NB4 (cell line): ENCODE measurements at regions not wholly inside any gene's neighbourhood (a gene's known extent, or its start where the extent isn't known, plus 50 kb on each side); places are given as distances from the start of the nearest gene placed in this dataset.

Experiments used
- DNase-seq: peaks from one replicate; pipeline ENCODE4 v3.0.0; 2010; ENCODE audit warnings: low read depth
- H3K4me3 ChIP-seq: one replicate; pipeline ENCODE4 v1.5.1; 2011; ENCODE audit warnings: mild to moderate bottlenecking, low read depth, low read length, moderate library complexity
- MYC ChIP-seq: IDR thresholded peaks from 2 replicates; pipeline ENCODE4 v1.6.1; 2011; ENCODE audit warnings: low read depth, low read length
- POLR2A ChIP-seq: IDR thresholded peaks from 2 replicates; pipeline ENCODE4 v1.6.1; 2011; ENCODE audit warnings: mild to moderate bottlenecking; ENCODE audit not compliant: insufficient read length; ENCODE audit errors: extremely low read depth
- TF ChIP-seq, protein P1 (sequence below): IDR thresholded peaks from 2 replicates; pipeline ENCODE4 v1.6.1; 2011; ENCODE audit warnings: low read depth, low read length
- TF ChIP-seq, protein P2 (sequence below): IDR thresholded peaks from one replicate; pipeline ENCODE4 v1.5.1; 2012; ENCODE audit warnings: low read depth, low read length

DNA sequence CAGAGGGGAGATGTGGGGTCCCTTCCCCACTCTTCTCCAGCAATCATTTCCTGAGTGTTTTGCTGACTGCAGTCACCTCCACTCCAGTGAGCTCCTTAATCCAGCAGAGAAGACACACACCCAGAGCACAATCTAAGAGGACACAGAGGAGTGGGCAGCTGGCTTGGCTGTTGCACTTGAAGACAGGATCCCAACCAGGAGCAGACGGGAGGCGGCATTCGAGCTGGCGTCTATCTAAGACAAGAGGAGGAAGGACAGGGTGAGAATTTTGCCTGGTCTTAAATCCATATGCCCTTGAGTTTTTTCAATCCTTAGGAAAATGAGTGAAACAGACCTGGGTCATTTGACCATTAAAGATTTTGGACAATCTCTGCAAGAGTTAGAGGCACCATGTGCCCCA, 56.1 kb upstream of the SIM2 start:
- TF ChIP-seq, protein P1, sequence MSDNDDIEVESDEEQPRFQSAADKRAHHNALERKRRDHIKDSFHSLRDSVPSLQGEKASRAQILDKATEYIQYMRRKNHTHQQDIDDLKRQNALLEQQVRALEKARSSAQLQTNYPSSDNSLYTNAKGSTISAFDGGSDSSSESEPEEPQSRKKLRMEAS, result no peak
- no peak for TF ChIP-seq MYC
- no peak for TF ChIP-seq POLR2A
- TF ChIP-seq, protein P2, sequence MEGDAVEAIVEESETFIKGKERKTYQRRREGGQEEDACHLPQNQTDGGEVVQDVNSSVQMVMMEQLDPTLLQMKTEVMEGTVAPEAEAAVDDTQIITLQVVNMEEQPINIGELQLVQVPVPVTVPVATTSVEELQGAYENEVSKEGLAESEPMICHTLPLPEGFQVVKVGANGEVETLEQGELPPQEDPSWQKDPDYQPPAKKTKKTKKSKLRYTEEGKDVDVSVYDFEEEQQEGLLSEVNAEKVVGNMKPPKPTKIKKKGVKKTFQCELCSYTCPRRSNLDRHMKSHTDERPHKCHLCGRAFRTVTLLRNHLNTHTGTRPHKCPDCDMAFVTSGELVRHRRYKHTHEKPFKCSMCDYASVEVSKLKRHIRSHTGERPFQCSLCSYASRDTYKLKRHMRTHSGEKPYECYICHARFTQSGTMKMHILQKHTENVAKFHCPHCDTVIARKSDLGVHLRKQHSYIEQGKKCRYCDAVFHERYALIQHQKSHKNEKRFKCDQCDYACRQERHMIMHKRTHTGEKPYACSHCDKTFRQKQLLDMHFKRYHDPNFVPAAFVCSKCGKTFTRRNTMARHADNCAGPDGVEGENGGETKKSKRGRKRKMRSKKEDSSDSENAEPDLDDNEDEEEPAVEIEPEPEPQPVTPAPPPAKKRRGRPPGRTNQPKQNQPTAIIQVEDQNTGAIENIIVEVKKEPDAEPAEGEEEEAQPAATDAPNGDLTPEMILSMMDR, result no peak

DNA sequence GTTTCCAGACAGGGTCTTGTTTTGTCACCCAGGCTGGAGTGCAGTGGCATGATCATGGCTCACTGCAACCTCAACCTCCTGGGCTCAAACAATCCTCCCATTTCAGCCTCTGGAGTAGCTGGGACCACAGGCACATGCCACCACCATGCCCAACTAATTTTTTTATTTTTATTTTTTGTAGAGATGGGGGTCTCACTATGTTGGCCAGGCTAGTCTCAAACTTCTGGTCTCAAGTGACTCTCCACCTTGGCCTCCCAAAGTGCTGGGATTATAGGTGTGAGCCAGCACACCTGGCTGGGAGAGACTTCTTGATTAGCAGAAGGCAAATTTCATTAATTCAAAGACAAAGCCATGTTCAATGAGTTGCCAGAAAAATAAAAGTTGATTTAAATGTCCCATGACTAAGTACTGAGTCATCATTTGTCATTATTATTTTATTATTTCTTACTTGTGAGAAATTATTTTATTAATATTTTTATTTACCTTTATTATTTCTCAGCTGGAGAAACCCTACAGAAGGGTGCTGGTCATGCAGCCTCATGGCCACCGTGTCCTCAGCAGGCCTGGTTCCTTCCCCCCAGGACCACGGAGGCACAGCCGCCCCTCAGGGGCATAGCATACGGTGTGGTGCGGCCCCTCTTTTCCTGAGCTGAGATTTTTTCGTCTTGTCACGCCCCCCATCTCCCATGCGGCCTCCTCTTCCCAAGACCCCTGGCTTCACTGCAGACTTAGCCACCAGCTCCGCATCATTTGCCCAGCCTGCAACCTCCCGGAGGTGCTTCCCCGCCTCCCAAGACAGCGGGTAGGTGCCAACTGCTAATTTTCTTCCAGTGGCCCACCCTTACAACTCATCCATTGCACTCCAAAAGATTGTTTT, 55.3 kb upstream of the SIM2 start:
- TF ChIP-seq MYC, result no peak
- no peak for TF ChIP-seq POLR2A
- TF ChIP-seq, protein P1, result no peak
- TF ChIP-seq, protein P2, result no peak
- no peak for DNase-seq
- H3K4me3 ChIP-seq, result no peak overlapping the region

More for the DNA sequence above, 56.1 kb upstream of the SIM2 start:
- H3K4me3 ChIP-seq, result no peak overlapping the region
- DNase-seq, result no peak

DNA sequence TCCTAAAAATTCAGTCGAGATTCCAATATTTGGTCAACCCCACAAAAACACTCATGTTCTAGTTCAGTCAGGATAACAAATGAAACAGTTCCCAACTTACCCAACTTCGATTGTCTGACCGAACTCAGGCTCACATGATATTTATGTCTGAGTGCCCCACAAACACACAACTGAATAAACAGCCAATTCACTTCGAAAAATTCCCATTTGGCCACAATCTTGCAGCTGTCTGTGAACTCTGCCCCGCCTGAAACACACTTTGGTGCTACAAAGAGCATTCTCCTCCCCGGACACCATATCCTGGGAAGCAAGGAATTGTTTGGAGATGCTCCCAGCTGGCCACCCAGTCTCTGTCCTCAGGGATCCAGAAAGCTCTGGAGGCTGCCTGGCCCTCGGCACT, 52.9 kb upstream of the SIM2 start:
- H3K4me3 ChIP-seq, result no peak overlapping the region
- no peak for DNase-seq
- TF ChIP-seq, protein P1, result no peak
- TF ChIP-seq, protein P2, result no peak
- no peak for TF ChIP-seq MYC
- no peak for TF ChIP-seq POLR2A

DNA sequence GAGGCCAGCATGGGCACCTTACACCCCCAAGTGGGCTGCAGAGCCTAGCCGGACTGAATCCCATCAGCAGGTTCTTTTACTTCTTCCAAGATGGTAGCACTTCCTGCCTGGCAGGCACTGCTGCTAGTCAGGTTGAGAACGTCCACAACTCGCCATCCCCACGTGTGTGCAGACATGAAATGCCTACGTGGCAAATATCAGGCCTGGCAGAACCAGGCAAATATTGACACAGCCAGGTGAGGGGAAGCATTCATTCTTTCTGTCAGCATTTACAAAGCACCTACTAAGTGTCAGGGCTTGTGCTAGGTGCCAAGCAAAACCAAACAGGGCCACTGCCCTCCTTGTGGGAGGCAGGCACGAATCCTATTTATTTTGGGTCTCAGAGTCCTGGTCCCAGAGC, 52.3 kb upstream of the SIM2 start:
- TF ChIP-seq POLR2A (no peak), MYC (no peak)
- TF ChIP-seq, protein P2, result no peak
- TF ChIP-seq, protein P1, result no peak
- DNase-seq, result no peak

DNA sequence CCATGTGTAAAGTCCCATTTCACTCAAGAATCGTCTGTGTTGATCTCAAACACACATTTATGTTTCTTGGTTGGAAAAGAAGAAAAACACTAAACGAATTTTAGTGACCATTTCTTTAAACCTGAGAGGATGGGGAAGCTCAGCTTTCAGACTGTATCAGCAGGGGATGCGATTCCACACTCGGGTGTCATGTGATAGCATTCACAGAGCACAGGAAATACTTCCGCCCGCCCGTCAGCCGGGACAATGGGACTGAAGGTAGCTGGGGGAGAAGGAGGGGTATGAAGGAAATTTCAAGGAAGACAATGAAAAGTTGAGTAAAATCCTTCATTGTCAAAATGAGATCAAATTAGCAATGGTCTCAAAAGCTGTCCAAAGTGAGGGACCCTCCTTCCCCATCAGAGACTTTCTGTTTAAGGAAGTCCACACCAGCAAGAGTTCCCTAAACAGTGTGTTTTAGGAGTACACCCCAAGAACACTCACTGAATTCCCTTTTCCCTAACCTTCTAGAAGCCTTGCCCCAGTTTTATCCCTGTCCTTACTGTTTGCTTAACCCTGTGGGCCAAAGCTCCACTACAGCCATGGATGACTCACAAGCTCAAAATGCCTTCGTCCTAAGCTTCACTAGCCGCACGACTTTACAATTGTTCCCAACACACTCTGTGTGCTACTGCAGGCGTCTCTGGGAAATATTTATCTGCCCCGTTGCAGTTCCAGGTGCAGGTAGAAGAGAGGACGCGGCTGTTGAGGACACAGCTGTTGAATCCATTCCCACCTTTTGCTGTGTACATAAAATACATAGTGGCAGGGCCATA, 51.4 kb upstream of the SIM2 start:
- TF ChIP-seq POLR2A (no peak), MYC (no peak)
- TF ChIP-seq, protein P1, result no peak
- TF ChIP-seq, protein P2, result no peak
- no peak for DNase-seq
- H3K4me3 ChIP-seq, result no peak overlapping the region

More for the DNA sequence above, 52.3 kb upstream of the SIM2 start:
- H3K4me3 ChIP-seq, result no peak overlapping the region
